Ovary (tissue), 3 donors: ENCODE measurements at regions not wholly inside any gene's neighbourhood (a gene's known extent, or its start where the extent isn't known, plus 50 kb on each side); places are given as distances from the start of the nearest gene placed in this dataset.

Experiments used
- POLR2A ChIP-seq: fragments of 450-650 bp; IDR thresholded peaks from one replicate; pipeline ENCODE4 v1.6.1; 2017; ENCODE audit warnings: antibody characterized with exemption, mild to moderate bottlenecking, moderate library complexity
- TF ChIP-seq, protein P1 (sequence below), 3 donors: fragments of 450-650 bp in 2 of 3; fragments of 200-600 bp in 1 of 3; IDR thresholded peaks; one replicate each; pipeline versions ENCODE4 v1.5.1 to v1.8.0; 2016 to 2022; ENCODE audit warnings: antibody characterized with exemption in 3 of 3, mild to moderate bottlenecking in 1 of 3
- donor health status: DM: no; HTN: no; CAD: no.

DNA sequence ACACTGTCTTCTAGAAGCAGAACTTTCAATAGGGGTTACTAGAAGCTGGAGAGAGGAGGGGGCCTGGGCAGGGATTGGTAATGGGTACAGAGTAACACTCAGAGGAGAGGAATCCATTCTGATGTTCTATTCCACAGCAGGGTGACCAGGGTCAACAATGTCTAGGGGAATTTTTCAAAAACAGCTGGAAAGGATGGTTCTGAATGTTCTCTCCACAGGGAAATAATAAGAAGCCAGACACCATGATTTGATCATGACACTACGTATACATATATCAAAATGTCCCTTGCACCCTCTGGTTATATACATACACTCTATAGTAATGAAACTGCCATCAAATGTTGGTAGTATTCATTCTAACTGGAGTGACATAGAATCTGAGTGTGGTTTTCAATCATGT, 111.2 kb upstream of the TOP3B start:
- TF ChIP-seq POLR2A: no peak
- TF ChIP-seq, protein P1, sequence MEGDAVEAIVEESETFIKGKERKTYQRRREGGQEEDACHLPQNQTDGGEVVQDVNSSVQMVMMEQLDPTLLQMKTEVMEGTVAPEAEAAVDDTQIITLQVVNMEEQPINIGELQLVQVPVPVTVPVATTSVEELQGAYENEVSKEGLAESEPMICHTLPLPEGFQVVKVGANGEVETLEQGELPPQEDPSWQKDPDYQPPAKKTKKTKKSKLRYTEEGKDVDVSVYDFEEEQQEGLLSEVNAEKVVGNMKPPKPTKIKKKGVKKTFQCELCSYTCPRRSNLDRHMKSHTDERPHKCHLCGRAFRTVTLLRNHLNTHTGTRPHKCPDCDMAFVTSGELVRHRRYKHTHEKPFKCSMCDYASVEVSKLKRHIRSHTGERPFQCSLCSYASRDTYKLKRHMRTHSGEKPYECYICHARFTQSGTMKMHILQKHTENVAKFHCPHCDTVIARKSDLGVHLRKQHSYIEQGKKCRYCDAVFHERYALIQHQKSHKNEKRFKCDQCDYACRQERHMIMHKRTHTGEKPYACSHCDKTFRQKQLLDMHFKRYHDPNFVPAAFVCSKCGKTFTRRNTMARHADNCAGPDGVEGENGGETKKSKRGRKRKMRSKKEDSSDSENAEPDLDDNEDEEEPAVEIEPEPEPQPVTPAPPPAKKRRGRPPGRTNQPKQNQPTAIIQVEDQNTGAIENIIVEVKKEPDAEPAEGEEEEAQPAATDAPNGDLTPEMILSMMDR (IDR thresholded peaks at IDR 0.05): no peak
